ENCODE measurements at regions not wholly inside any gene's neighbourhood (a gene's known extent, or its start where the extent isn't known, plus 50 kb on each side); places are given as distances from the start of the nearest gene placed in this dataset.

GRCh38 chr5:158368686-158369085, 509.7 kb upstream of the CLINT1 start:
- TF ChIP-seq EP300 (IDR thresholded peaks at IDR 0.05): no peak
- TF ChIP-seq POLR2AphosphoS5 (IDR thresholded peaks at IDR 0.05): no peak
- no peak for TF ChIP-seq CTCF (IDR thresholded peaks at IDR 0.05)
- TF ChIP-seq POLR2A (IDR thresholded peaks at IDR 0.05; ENCODE audit: low read depth): no peak
- no peaks in the 10 kb centered on the region for H3K9me3 ChIP-seq
- H3K4me1 ChIP-seq: peaks cover 0 to 15% (median 3%) of the 10 kb centered on the region in 4 donors
- 64% methylated on average over 4 of the region's 4 CpGs for WGBS
- intact Hi-C loops (cut with DNase I): no loop called here
- no peak overlapping the region for H3K4me3 ChIP-seq
- no peak overlapping the region for H3K27ac ChIP-seq (replicated peaks in 1 of 4)
- no peaks in the 10 kb centered on the region for H3K36me3 ChIP-seq
- H3K27me3 ChIP-seq: no peaks in the 10 kb centered on the region
- no peak for DNase-seq (ENCODE audit: extremely low spot score)

- TF ChIP-seq CTCF (IDR thresholded peaks at IDR 0.05) (no peak), POLR2AphosphoS5 (IDR thresholded peaks at IDR 0.05) (no peak), POLR2A (IDR thresholded peaks at IDR 0.05; ENCODE audit: low read depth) (no peak), EP300 (IDR thresholded peaks at IDR 0.05) (no peak)
- DNase-seq (ENCODE audit: extremely low spot score): no peak
- 90% methylated on average over 4 of the region's 4 CpGs for WGBS
- intact Hi-C loops (cut with DNase I): no loop called here
- H3K4me1 ChIP-seq: peaks cover 0 to 7% (median 3%) of the 10 kb centered on the region in 4 donors
- no peak overlapping the region for H3K4me3 ChIP-seq
- no peaks in the 10 kb centered on the region for H3K27me3 ChIP-seq
- H3K9me3 ChIP-seq: no peaks in the 10 kb centered on the region
- H3K36me3 ChIP-seq: no peaks in the 10 kb centered on the region
- H3K27ac ChIP-seq (replicated peaks in 1 of 4): no peak overlapping the region
Observed at GRCh38 chr5:158364367-158364766, 505.4 kb upstream of the CLINT1 start.

GRCh38 chr5:158354958-158355357, 496.0 kb upstream of the CLINT1 start:
- no peak for TF ChIP-seq EP300 (IDR thresholded peaks at IDR 0.05)
- no peak for TF ChIP-seq CTCF (IDR thresholded peaks at IDR 0.05)
- TF ChIP-seq POLR2AphosphoS5 (IDR thresholded peaks at IDR 0.05): no peak
- TF ChIP-seq POLR2A (IDR thresholded peaks at IDR 0.05; ENCODE audit: low read depth): no peak
- intact Hi-C loops (cut with DNase I): no loop called here
- no peak for DNase-seq (ENCODE audit: extremely low spot score)
- Histone ChIP-seq H3K36me3 (no peaks in the 10 kb centered on the region), H3K4me1 (no peaks in the 10 kb centered on the region), H3K4me3 (no peak overlapping the region), H3K9me3 (no peaks in the 10 kb centered on the region), H3K27me3 (no peaks in the 10 kb centered on the region), H3K27ac (replicated peaks in 1 of 4) (no peak overlapping the region)

GRCh38 chr5:158351485-158352125, 492.7 kb upstream of the CLINT1 start:
- TF ChIP-seq CTCF (IDR thresholded peaks at IDR 0.05): no peak
- TF ChIP-seq EP300 (IDR thresholded peaks at IDR 0.05): no peak
- no peak for TF ChIP-seq POLR2AphosphoS5 (IDR thresholded peaks at IDR 0.05)
- no peak for TF ChIP-seq POLR2A (IDR thresholded peaks at IDR 0.05; ENCODE audit: low read depth)
- no peaks in the 10 kb centered on the region for H3K27me3 ChIP-seq
- H3K4me3 ChIP-seq: no peak overlapping the region
- intact Hi-C loops (cut with DNase I): no loop called here
- no peaks in the 10 kb centered on the region for H3K4me1 ChIP-seq
- DNase-seq (ENCODE audit: extremely low spot score): no peak
- H3K27ac ChIP-seq (replicated peaks in 1 of 4): no peak overlapping the region
- WGBS: 93% methylated on average over 6 of the region's 6 CpGs
- no peaks in the 10 kb centered on the region for H3K36me3 ChIP-seq
- H3K9me3 ChIP-seq: no peaks in the 10 kb centered on the region

GRCh38 chr5:158349987-158350386, 491.0 kb upstream of the CLINT1 start:
- Histone ChIP-seq H3K9me3 (peaks cover 0 to 5% (median 0%) of the 10 kb centered on the region in 4 donors), H3K4me3 (no peak overlapping the region), H3K27ac (replicated peaks in 1 of 4) (no peak overlapping the region), H3K27me3 (no peaks in the 10 kb centered on the region), H3K4me1 (no peaks in the 10 kb centered on the region), H3K36me3 (no peaks in the 10 kb centered on the region)
- 69% methylated on average over 6 of the region's 6 CpGs for WGBS
- TF ChIP-seq POLR2A (IDR thresholded peaks at IDR 0.05; ENCODE audit: low read depth): no peak
- no peak for TF ChIP-seq CTCF (IDR thresholded peaks at IDR 0.05)
- TF ChIP-seq EP300 (IDR thresholded peaks at IDR 0.05): no peak
- TF ChIP-seq POLR2AphosphoS5 (IDR thresholded peaks at IDR 0.05): no peak
- no peak for DNase-seq (ENCODE audit: extremely low spot score)
- intact Hi-C loops (cut with DNase I): no loop called here

All from esophagus muscularis mucosa (tissue), 4 donors.